ENCODE measurements at regions not wholly inside any gene's neighbourhood (a gene's known extent, or its start where the extent isn't known, plus 50 kb on each side); places are given as distances from the start of the nearest gene placed in this dataset.

DNA sequence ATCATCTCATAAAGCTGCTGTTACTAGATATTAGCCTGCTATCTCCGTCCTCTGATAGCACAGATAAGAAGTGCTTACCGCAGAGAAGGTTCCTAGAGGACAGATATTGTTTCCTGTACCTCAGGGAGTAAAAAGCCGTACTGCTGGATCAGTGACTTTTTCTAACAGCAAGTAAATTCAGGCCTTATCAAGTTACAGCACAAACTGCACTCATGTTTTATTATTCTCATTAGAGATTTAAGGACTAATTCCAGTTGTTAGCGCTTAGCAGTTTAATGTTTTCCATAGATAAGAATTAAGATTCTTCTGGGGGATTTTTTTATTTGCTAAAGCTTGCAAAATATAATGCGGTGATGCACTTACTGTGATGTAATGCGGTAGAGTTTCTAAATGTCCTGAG lies 119.0 kb upstream of the OBI1 start:
- TF ChIP-seq EZH2 (IDR thresholded peaks at IDR 0.05; ENCODE audit: borderline replicate concordance, low read length) = no peak
- TF ChIP-seq, protein P1, sequence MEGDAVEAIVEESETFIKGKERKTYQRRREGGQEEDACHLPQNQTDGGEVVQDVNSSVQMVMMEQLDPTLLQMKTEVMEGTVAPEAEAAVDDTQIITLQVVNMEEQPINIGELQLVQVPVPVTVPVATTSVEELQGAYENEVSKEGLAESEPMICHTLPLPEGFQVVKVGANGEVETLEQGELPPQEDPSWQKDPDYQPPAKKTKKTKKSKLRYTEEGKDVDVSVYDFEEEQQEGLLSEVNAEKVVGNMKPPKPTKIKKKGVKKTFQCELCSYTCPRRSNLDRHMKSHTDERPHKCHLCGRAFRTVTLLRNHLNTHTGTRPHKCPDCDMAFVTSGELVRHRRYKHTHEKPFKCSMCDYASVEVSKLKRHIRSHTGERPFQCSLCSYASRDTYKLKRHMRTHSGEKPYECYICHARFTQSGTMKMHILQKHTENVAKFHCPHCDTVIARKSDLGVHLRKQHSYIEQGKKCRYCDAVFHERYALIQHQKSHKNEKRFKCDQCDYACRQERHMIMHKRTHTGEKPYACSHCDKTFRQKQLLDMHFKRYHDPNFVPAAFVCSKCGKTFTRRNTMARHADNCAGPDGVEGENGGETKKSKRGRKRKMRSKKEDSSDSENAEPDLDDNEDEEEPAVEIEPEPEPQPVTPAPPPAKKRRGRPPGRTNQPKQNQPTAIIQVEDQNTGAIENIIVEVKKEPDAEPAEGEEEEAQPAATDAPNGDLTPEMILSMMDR (IDR thresholded peaks at IDR 0.05; ENCODE audit: low read length) = no peak
- H3K27ac ChIP-seq (ENCODE audit: low read depth, low read length, poor library complexity, severe bottlenecking) = no peak overlapping the region

DNA sequence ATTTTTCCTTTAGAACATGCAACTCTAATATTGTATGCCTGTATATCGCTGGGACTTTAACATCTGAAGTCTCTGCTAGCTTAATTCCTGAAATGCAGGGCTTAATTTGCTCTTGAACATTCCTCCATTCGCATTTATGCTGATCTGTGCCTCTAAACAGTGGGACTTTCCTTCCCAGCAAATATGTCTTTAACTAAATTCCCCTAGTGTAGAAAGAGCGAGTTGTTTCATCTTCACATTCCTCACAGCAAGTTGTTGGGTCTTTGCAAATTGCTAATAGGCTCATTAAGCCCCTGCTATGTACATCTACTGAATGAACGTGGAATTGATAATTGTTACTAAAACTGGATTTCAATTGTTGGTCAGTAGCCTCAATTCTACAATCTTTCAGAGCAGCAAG lies 118.4 kb upstream of the OBI1 start:
- Histone ChIP-seq H3K36me3 (ENCODE audit: insufficient read depth, low read length) (no peaks in the 10 kb centered on the region), H3K79me2 (ENCODE audit: insufficient read depth, low read length) (no peaks in the 10 kb centered on the region), H3K9ac (ENCODE audit: low read length) (no peak overlapping the region), H3K9me3 (ENCODE audit: low read length) (no peaks in the 10 kb centered on the region), H2AFZ (ENCODE audit: low read length) (no peak overlapping the region), H3K4me3 (ENCODE audit: low read depth, low read length, poor library complexity, severe bottlenecking) (no peak overlapping the region), H3K4me2 (ENCODE audit: low read length) (no peak overlapping the region), H4K20me1 (ENCODE audit: insufficient read depth, low read length) (no peaks in the 10 kb centered on the region), H3K4me1 (ENCODE audit: insufficient read depth, low read length, severe bottlenecking) (no peaks in the 10 kb centered on the region), H3F3A (ENCODE audit: insufficient read depth, low read length) (no peaks in the 10 kb centered on the region), H3K9me2 (ENCODE audit: low read depth, low read length) (no peaks in the 10 kb centered on the region), H3K27me3 (ENCODE audit: insufficient read depth, low read length) (no peaks in the 10 kb centered on the region), H3K27ac (ENCODE audit: low read depth, low read length, poor library complexity, severe bottlenecking) (no peak overlapping the region)
- no peak for TF ChIP-seq EZH2 (IDR thresholded peaks at IDR 0.05; ENCODE audit: borderline replicate concordance, low read length)
- TF ChIP-seq, protein P1 (IDR thresholded peaks at IDR 0.05; ENCODE audit: low read length) = no peak

More for the DNA sequence above, 119.0 kb upstream of the OBI1 start:
- no peaks in the 10 kb centered on the region for H3K36me3 ChIP-seq (ENCODE audit: insufficient read depth, low read length)
- H3K27me3 ChIP-seq (ENCODE audit: insufficient read depth, low read length) = no peaks in the 10 kb centered on the region
- H3K4me1 ChIP-seq (ENCODE audit: insufficient read depth, low read length, severe bottlenecking) = no peaks in the 10 kb centered on the region
- no peak overlapping the region for H3K4me3 ChIP-seq (ENCODE audit: low read depth, low read length, poor library complexity, severe bottlenecking)
- no peaks in the 10 kb centered on the region for H3K9me3 ChIP-seq (ENCODE audit: low read length)
- no peaks in the 10 kb centered on the region for H3K9me2 ChIP-seq (ENCODE audit: low read depth, low read length)
- H4K20me1 ChIP-seq (ENCODE audit: insufficient read depth, low read length) = no peaks in the 10 kb centered on the region
- no peaks in the 10 kb centered on the region for H3K79me2 ChIP-seq (ENCODE audit: insufficient read depth, low read length)
- H3K9ac ChIP-seq (ENCODE audit: low read length) = no peak overlapping the region
- H3F3A ChIP-seq (ENCODE audit: insufficient read depth, low read length) = no peaks in the 10 kb centered on the region
- no peak overlapping the region for H2AFZ ChIP-seq (ENCODE audit: low read length)
- no peak overlapping the region for H3K4me2 ChIP-seq (ENCODE audit: low read length)

DNA sequence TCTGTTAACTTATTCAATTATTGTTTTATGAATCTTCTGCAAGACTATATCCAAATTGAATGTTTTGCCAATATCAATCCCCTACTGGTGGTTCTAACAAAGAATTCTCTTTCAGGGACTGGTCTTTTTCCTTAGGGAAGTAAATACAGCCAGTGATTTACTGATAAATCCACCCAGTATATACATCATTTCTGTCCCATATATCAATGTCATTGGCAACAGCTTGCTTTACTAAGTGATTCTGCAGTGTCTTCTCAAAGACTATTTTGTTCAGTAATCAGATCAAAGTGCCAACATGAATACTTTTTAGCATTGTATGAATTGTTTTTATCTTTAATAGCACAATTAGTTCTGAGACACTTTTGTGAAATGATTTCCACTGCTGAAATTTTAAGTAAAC lies 114.0 kb upstream of the OBI1 start:
- Histone ChIP-seq H3K4me3 (ENCODE audit: low read depth, low read length, poor library complexity, severe bottlenecking) (no peak overlapping the region), H4K20me1 (ENCODE audit: insufficient read depth, low read length) (no peaks in the 10 kb centered on the region)
- no peak for TF ChIP-seq EZH2 (IDR thresholded peaks at IDR 0.05; ENCODE audit: borderline replicate concordance, low read length)
- TF ChIP-seq, protein P1 (IDR thresholded peaks at IDR 0.05; ENCODE audit: low read length) = no peak

More for the DNA sequence above, 114.0 kb upstream of the OBI1 start:
- Histone ChIP-seq H3K9me3 (ENCODE audit: low read length) (no peaks in the 10 kb centered on the region), H3K27ac (ENCODE audit: low read depth, low read length, poor library complexity, severe bottlenecking) (no peak overlapping the region), H2AFZ (ENCODE audit: low read length) (no peak overlapping the region), H3K79me2 (ENCODE audit: insufficient read depth, low read length) (no peaks in the 10 kb centered on the region), H3K4me1 (ENCODE audit: insufficient read depth, low read length, severe bottlenecking) (no peaks in the 10 kb centered on the region), H3K27me3 (ENCODE audit: insufficient read depth, low read length) (no peaks in the 10 kb centered on the region), H3K4me2 (ENCODE audit: low read length) (no peak overlapping the region), H3K36me3 (ENCODE audit: insufficient read depth, low read length) (no peaks in the 10 kb centered on the region), H3F3A (ENCODE audit: insufficient read depth, low read length) (no peaks in the 10 kb centered on the region), H3K9me2 (ENCODE audit: low read depth, low read length) (no peaks in the 10 kb centered on the region), H3K9ac (ENCODE audit: low read length) (no peak overlapping the region)
